ENCODE measurements at regions not wholly inside any gene's neighbourhood (a gene's known extent, or its start where the extent isn't known, plus 50 kb on each side); places are given as distances from the start of the nearest gene placed in this dataset.

GRCh38 chr2:18791172-18791797 is 201.9 kb upstream of the NT5C1B start:
- TF ChIP-seq ZSCAN18 (tag by site-specific recombination; IDR thresholded peaks at IDR 0.05) (no peak), KLF16 (tag by site-specific recombination; IDR thresholded peaks at IDR 0.05) (no peak), ZNF692 (tag by site-specific recombination; IDR thresholded peaks at IDR 0.05) (no peak), MEIS1 (CRISPR knock-in tag; IDR thresholded peaks at IDR 0.05; ENCODE audit: borderline replicate concordance) (no peak), RBAK (tag by site-specific recombination; IDR thresholded peaks at IDR 0.05) (no peak), ZNF354C (tag by site-specific recombination; IDR thresholded peaks at IDR 0.05; ENCODE audit: borderline replicate concordance, low read depth) (no peak), SCRT2 (tag by site-specific recombination; IDR thresholded peaks at IDR 0.05) (no peak), BCL11B (tag by site-specific recombination; IDR thresholded peaks at IDR 0.05; ENCODE audit: low read depth) (no peak), ZNF394 (tag by site-specific recombination; IDR thresholded peaks at IDR 0.05; ENCODE audit: borderline replicate concordance) (no peak), SETDB1 (IDR thresholded peaks at IDR 0.05; ENCODE audit: insufficient read length, low read length) (no peak)
- ChIA-PET POLR2A (interaction anchor here (0.6 kb wide), 1 partner anchor 7 kb away, joined by 4 read pairs; no protein-coding TSS in a partner anchor), CTCF (interaction anchor here (0.7 kb wide), 1 partner anchor 380 kb away, joined by 3 read pairs; no protein-coding TSS in a partner anchor)
- Histone ChIP-seq H3K4me1 (ENCODE audit: control insufficient read depth, insufficient read depth, low read length) (peaks cover 39% of the 10 kb centered on the region), H3K27ac (ENCODE audit: extremely low read depth, low read depth, low read length) (no peak overlapping the region), H3K9me3 (ENCODE audit: control insufficient read depth, insufficient read depth, low read depth, low read length) (no peaks in the 10 kb centered on the region), H3K4me3 (ENCODE audit: low read depth, low read length) (no peak overlapping the region), H3K36me3 (ENCODE audit: control insufficient read depth in 2 of 2, insufficient read depth in 1 of 2, low read length in 2 of 2) (no peaks in the 10 kb centered on the region)

- CTCF ChIA-PET, result interaction anchor here (0.7 kb wide), 1 partner anchor 380 kb away, joined by 3 read pairs; no protein-coding TSS in a partner anchor
- POLR2A ChIA-PET, result interaction anchor here (0.6 kb wide), 1 partner anchor 8 kb away, joined by 4 read pairs; no protein-coding TSS in a partner anchor
- H3K9me3 ChIP-seq (ENCODE audit: control insufficient read depth, insufficient read depth, low read depth, low read length), result no peaks in the 10 kb centered on the region
- H3K4me1 ChIP-seq (ENCODE audit: control insufficient read depth, insufficient read depth, low read length), result peaks cover 39% of the 10 kb centered on the region
- H3K36me3 ChIP-seq (ENCODE audit: control insufficient read depth in 2 of 2, insufficient read depth in 1 of 2, low read length in 2 of 2), result no peaks in the 10 kb centered on the region
- TF ChIP-seq ZNF366 (tag by site-specific recombination; conservative IDR thresholded peaks at IDR 0.05) (0 out of 2 replicates have a peak, but pooled peaks have one; percentile 18), TCF7L2 (IDR thresholded peaks at IDR 0.05; ENCODE audit: borderline replicate concordance, low read depth, low read length) (0 out of 2 replicates have a peak, but pooled peaks have one; percentile 29), REPIN1 (tag by site-specific recombination; IDR thresholded peaks at IDR 0.05; ENCODE audit: low read depth) (no peak)
- H3K27ac ChIP-seq (ENCODE audit: extremely low read depth, low read depth, low read length), result no peak overlapping the region
- no peak overlapping the region for H3K4me3 ChIP-seq (ENCODE audit: low read depth, low read length)
These were observed 201.3 kb upstream of the NT5C1B start for GRCh38 chr2:18790509-18791171.

GRCh38 chr2:18788592-18788991 is 199.2 kb upstream of the NT5C1B start:
- H3K9me3 ChIP-seq (ENCODE audit: control insufficient read depth, insufficient read depth, low read depth, low read length), result no peaks in the 10 kb centered on the region
- H3K4me1 ChIP-seq (ENCODE audit: control insufficient read depth, insufficient read depth, low read length), result peaks cover 39% of the 10 kb centered on the region
- ChIA-PET POLR2A (interaction anchor here (0.6 kb wide), 1 partner anchor 1041 kb away, joined by 4 read pairs; no protein-coding TSS in a partner anchor), CTCF (interaction anchor here (0.6 kb wide), 1 partner anchor 534 kb away, joined by 3 read pairs; no protein-coding TSS in a partner anchor)
- H3K4me3 ChIP-seq (ENCODE audit: low read depth, low read length), result no peak overlapping the region
- no peaks in the 10 kb centered on the region for H3K36me3 ChIP-seq (ENCODE audit: control insufficient read depth in 2 of 2, insufficient read depth in 1 of 2, low read length in 2 of 2)
- H3K27ac ChIP-seq (ENCODE audit: extremely low read depth, low read depth, low read length), result peak overlapping the region; percentile 34; the same call in 1 of the 2 replicates
- TF ChIP-seq ZNF214 (tag by site-specific recombination; IDR thresholded peaks at IDR 0.05; ENCODE audit: borderline replicate concordance), result no peak
- no peak for TF ChIP-seq SCRT2 (tag by site-specific recombination; IDR thresholded peaks at IDR 0.05)
- peak; percentile 72 for TF ChIP-seq ZIC2 (tag by site-specific recombination; IDR thresholded peaks at IDR 0.05)
- TF ChIP-seq SETDB1 (IDR thresholded peaks at IDR 0.05; ENCODE audit: insufficient read length, low read length), result no peak
- no peak for TF ChIP-seq INSM2 (tag by site-specific recombination; IDR thresholded peaks at IDR 0.05)
- peak; percentile 95 for TF ChIP-seq GLIS1 (tag by site-specific recombination; IDR thresholded peaks at IDR 0.05)
- no peak for TF ChIP-seq GLI4 (tag by site-specific recombination; IDR thresholded peaks at IDR 0.05)
- TF ChIP-seq ZNF701 (tag by site-specific recombination; IDR thresholded peaks at IDR 0.05), result no peak
- TF ChIP-seq BCL6B (tag by site-specific recombination; IDR thresholded peaks at IDR 0.05), result no peak
- TF ChIP-seq ZNF629 (tag by site-specific recombination; IDR thresholded peaks at IDR 0.05), result no peak
- TF ChIP-seq TCF7L2 (IDR thresholded peaks at IDR 0.05; ENCODE audit: borderline replicate concordance, low read depth, low read length), result no peak
- TF ChIP-seq ZBTB8A (tag by site-specific recombination; IDR thresholded peaks at IDR 0.05), result 0 out of 2 replicates have a peak, but pooled peaks have one; percentile 20

All from HEK293 (cell line).